Glomerular visceral epithelial cell (primary cell): ENCODE measurements at regions not wholly inside any gene's neighbourhood (a gene's known extent, or its start where the extent isn't known, plus 50 kb on each side); places are given as distances from the start of the nearest gene placed in this dataset.

Experiments used
- DNase-seq: peaks from one replicate; pipeline ENCODE4 v3.0.0-alpha.2; 2016; ENCODE audit errors: extremely low spot score

DNA sequence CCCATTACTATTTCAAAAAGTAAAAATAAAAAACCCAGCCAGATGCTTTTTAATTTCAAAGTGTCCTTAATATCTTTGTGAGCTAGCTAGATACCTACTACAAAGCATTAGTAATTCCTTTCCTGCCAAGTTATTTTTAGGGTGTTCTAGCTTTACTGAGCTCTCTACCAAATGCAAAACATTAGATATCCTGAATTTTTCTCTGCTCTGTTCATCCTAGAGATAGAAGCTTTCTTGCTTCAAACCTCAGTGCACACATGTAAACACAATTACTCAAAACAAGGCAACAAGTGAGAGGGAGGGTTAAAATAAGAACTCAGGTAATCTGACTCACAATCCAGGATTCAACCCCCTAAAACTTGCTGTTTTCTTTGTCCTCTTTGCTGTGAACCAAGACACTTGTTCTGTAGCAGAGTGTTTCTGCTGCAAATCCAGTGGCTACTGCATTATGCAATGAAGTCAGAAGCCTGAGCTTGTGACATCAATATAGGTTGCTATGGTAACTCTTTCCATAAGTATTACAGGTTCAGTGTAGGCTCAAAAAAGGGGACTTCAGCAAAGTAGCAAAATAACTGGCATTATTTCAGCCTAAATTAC is 72.6 kb upstream of the STXBP5 start:
- no peak for DNase-seq

DNA sequence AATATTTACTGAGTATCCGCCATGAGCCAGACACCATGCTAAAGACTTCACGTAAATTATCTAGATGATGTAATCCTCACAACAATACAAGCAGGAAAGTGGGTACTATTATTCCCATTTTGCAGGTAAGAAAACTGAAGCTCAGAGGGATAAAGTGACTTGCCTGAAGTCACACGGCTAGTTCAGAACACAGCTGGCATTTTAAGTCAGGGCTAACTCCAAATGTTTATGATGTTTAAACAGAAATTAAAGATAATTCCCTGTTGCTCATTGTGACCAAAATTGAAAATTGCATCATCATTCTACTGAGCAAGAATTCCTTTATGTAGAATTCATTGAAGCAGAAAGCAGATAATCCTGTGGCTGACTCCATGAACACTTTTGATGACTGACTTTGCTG is 71.3 kb upstream of the STXBP5 start:
- DNase-seq, result peak; percentile 43

DNA sequence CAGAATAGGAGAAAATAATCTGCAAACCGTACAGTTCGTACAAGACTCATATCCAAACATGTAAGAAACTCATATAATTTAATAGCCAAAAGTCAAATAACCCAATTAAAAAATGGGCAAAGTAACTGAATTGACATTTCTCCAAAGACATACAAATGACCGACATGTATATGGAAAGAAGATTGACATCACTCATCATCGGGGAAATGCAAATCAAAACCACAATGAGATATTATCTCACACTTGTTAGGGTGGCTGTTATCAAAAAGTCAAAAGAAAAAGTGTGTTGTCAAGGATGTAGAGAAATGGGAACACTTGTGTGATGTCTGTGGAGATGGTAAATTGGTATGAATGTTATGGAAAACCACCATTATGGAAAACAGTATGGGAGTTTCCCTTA is 70.5 kb upstream of the STXBP5 start:
- DNase-seq, result no peak

DNA sequence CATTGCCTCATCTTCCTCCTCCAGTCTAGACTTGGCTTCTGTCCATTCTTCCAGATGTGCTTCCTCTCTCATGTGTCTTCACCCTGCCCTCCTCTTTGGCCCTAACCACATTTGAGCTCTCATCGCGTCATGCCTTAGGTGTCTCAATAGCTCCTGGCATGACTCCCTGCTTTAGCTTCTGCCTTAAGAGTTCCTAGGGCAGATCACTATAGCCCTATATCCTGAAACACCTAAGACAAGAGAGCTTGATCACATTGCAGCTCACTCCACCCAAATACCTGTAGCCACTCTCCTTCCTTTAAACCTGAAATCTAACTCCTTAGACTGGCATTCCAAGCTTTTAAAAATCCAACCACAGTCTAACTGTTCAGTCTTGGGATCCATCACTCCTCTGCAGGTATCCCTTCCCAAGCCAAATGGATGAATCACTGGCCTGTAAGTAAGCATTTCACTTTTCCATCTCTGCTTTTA is 69.0 kb upstream of the STXBP5 start:
- peak; percentile 76 for DNase-seq

DNA sequence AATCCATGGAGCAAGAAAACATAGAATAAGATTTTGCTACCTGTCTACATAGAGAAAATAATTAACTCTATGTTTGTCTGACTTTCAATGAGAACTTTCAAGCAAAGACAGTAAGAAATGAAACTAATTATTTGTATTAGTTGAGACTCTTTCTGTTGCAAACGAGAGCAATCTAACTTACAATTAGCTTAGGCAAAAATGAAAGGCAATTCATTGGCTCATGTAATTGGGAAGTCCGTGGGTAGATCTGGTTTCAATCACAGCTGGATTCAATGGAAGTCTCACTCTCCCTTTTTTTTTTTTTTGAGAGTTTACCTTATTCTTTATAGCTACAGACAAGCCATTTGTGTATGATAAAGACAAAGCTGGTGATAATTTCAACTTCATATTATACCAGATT is 68.2 kb upstream of the STXBP5 start:
- DNase-seq, result no peak

DNA sequence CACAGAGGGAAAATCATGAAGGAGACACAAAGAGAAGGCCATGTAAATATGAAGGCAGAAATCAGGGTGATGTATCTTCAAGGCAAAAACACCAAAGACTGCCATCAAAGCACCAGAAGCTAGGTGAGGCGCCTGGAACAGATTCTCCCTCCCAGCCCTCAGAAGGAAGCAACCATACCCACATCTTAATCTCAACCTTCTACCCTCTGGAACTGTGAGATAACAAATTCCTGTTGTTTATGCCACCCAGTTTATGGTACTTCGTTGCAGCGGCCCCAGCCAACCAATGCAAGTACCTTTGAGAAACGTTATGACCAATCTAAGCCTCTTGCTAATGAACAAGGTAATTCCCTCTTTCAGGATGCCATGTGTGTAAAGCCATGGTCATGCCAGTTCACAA is 66.2 kb upstream of the STXBP5 start:
- no peak for DNase-seq

DNA sequence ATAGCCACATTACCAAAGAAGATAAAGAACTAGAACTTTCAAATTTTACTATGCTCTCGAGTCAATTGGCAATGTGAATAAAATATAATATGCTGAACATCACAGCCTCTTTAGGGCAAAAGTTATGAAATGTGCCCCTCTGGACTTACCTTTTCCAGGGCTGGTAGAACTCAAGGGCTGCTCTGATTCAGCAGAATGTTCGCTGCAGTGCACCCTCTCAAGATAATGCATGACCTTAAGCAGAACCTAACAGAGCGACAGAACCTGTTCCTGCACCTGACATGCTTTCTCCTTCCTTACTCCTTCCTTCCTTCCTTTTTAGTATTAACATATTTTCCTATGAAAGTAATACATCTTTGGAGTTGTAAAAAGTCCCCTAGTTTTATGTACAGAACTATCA is 65.4 kb upstream of the STXBP5 start:
- DNase-seq, result no peak

DNA sequence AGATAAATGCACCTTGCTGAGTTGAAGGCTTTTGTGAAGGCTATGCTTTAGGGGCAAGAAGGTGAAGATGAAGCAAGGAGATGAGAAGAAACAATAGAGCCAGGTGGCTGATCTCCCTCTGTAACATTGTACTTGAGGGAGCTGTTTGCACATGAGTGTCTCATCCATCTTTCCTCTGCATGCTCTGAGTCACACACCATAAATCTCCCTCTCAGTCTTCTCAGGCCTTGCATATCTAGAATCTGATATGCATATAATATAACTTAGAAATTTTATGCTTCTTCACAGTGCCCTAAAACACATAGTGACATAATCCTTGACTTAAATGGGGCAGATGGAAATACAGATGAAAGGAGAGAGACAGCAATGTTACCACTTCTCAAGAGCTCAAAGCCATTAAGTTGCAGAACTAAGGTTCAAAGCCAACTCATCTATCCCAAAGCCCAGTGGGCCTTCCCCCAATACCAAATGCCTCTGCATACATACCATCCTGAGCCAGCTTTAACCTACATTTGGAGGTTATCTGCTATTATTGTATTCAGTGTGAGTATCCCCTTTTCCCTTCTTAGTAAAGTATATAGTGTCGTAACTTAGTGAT is 62.4 kb upstream of the STXBP5 start:
- no peak for DNase-seq

DNA sequence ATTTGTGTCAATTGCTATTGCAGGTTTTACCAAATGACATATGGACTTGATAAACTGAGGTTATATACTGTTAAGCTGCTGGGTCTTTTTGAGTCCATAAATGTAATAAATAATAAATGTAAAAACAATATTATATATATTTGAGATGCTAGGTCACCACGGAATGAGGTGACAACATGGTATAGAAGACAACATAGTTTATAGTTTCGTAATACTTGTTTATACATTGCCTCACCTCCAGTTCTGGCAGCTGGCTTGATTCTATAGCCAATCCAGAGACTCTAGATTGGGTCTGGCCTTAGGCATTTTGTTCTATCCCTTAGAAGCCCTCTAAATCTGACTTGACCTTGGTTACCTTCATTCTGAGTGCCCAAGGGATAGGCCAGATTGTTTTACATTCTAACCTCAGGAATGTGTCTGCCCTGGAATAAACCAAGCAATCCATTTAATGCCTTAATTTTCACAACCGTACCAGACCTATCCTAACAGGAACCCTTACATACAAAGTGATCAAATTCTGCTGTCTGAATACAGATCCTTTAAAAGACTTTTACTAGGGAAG is 61.5 kb upstream of the STXBP5 start:
- DNase-seq, result no peak

DNA sequence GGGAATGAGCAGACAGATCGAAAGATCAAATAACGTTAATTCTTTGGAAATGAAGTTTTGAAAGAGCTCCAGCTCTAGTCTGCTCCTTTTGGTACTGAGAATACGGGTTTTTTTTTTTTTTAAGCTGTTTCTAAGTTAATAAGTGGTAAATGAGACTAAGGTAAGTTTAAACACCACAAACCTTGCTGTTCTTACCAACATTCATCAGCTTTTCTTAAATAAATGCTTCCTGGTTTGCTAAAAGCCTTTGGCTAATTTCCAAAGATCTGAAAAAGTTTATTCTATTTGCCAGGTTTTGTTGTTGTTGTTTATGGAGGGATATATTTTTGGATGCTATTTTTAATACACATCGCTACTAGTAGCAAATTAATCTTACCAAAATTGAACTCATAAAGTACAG is 55.1 kb upstream of the STXBP5 start:
- DNase-seq, result no peak

DNA sequence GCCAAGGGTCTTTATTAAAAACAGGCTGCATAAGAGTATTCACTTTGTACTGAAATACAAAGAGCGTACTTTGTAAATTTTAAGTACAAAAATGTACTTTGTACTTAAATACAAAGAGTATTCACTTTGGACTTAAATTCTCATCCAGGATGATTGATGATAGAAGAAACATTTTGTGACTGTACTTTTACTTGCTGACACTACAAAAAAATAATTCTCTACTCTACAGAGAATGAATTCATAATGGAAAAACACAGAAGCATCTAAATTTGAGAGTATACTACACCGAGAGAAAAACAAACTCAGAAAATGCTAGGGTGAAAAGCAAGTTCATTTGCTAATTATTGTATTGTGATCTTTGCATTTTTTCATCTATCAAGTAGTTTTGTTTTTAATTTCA is 54.4 kb upstream of the STXBP5 start:
- DNase-seq, result no peak

DNA sequence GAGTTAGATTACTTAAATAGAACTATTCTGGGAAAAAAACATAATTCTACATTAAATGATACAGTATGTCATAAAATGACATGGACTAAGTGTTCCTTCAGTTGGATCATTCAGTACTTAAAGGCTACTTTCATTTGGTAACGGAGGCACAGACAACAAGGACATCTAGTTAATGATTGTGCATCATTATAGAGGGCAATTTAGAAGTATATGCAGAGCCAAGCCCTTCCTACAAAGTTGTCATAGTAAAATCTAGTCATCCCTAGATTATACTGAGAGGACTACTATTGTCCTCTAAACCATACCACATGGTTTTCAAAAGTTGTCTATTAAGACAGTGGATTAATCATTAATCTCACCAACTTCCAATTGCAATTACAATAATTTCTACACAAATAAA is 53.9 kb upstream of the STXBP5 start:
- no peak for DNase-seq
